GM12873 (cell line): ENCODE measurements at regions not wholly inside any gene's neighbourhood (a gene's known extent, or its start where the extent isn't known, plus 50 kb on each side); places are given as distances from the start of the nearest gene placed in this dataset.

Experiments used
- CTCF ChIP-seq: IDR thresholded peaks from 2 replicates; pipeline ENCODE4 v1.5.1; 2012; ENCODE audit warnings: low read depth, mild to moderate bottlenecking, moderate library complexity, low read length, control low read depth; ENCODE audit not compliant: insufficient read depth; ENCODE audit errors: missing control alignments

- no peak for TF ChIP-seq CTCF
These were observed 552.2 kb upstream of the LMO3 start for GRCh38 chr12:17158201-17158600.

- no peak for TF ChIP-seq CTCF
These were observed 546.0 kb upstream of the LMO3 start for GRCh38 chr12:17151917-17152316.

- no peak for TF ChIP-seq CTCF
These were observed 542.7 kb upstream of the LMO3 start for GRCh38 chr12:17148706-17149105.

GRCh38 chr12:17142856-17143255 is 536.9 kb upstream of the LMO3 start:
- TF ChIP-seq CTCF: no peak

- no peak for TF ChIP-seq CTCF
These were observed 534.0 kb upstream of the LMO3 start for GRCh38 chr12:17139931-17140330.

- TF ChIP-seq CTCF: no peak
These were observed 531.4 kb upstream of the LMO3 start for GRCh38 chr12:17137396-17137795.

GRCh38 chr12:17134315-17134714 is 528.4 kb upstream of the LMO3 start:
- no peak for TF ChIP-seq CTCF

GRCh38 chr12:17132336-17132735 is 526.4 kb upstream of the LMO3 start:
- no peak for TF ChIP-seq CTCF
